ENCODE measurements at regions not wholly inside any gene's neighbourhood (a gene's known extent, or its start where the extent isn't known, plus 50 kb on each side); places are given as distances from the start of the nearest gene placed in this dataset.

GRCh38 chr2:198757069-198757468 is 700.7 kb downstream of the SATB2 start:
- H3K4me3 ChIP-seq (ENCODE audit: low read length), result no peak overlapping the region
- no peak overlapping the region for H3K56ac ChIP-seq (ENCODE audit: low read length)
- H3K4me2 ChIP-seq (ENCODE audit: low read length), result no peak overlapping the region
- H3K4ac ChIP-seq (ENCODE audit: low read depth, low read length), result no peak overlapping the region
- H2BK120ac ChIP-seq (ENCODE audit: low read depth, low read length), result no peak overlapping the region
- H3K4me1 ChIP-seq (ENCODE audit: control insufficient read depth, low read depth, low read length), result no peaks in the 10 kb centered on the region
- H2BK5ac ChIP-seq (ENCODE audit: low read length), result no peak overlapping the region
- no peak overlapping the region for H3K27ac ChIP-seq (ENCODE audit: low read depth, low read length)
- no CpG with 5 or more reads among the region's 3 CpGs for WGBS (ENCODE audit: extremely low coverage, insufficient coverage, low lambda C conversion rate)
- H2AK5ac ChIP-seq (ENCODE audit: low read length), result no peak overlapping the region
- no peak overlapping the region for H4K8ac ChIP-seq (ENCODE audit: low read depth, low read length)
- no peaks in the 10 kb centered on the region for H3K79me1 ChIP-seq (ENCODE audit: low read length)
- H2BK15ac ChIP-seq (replicated peaks; ENCODE audit: low read depth), result no peak overlapping the region
- no peaks in the 10 kb centered on the region for H3K36me3 ChIP-seq (ENCODE audit: control insufficient read depth, insufficient read depth, low read length)
- no peaks in the 10 kb centered on the region for H3K79me2 ChIP-seq (ENCODE audit: control insufficient read depth, insufficient read depth, low read length)
- H3K27me3 ChIP-seq (ENCODE audit: insufficient read depth, low read length, poor library complexity), result no peaks in the 10 kb centered on the region
- no peak overlapping the region for H3K18ac ChIP-seq (ENCODE audit: low read length)
- no peak overlapping the region for H3K23ac ChIP-seq (ENCODE audit: low read length)
- no peak for DNase-seq
- H4K5ac ChIP-seq (ENCODE audit: low read length), result no peak overlapping the region
- no peak overlapping the region for H3K9ac ChIP-seq (ENCODE audit: low read length)

DNA sequence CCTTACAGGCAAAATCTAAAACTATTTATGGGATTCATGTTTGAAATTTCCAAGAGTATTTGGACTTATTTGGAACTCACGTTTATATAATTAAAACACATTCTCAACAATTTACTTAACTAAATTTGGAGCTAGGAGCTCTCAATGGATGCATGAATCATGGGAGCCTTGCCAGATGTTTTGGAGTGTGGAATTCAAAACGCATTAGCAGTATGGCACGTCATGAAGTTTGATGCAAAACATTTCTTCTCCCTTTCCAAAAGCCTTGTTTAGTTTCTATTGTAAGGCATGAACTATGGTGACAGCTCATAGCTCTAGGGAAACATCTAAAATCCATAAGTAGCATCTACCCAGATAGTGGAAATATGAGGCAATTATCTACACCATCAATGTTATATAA is 701.6 kb downstream of the SATB2 start:
- Histone ChIP-seq H3K4me2 (ENCODE audit: low read length) (no peak overlapping the region), H3K79me2 (ENCODE audit: control insufficient read depth, insufficient read depth, low read length) (no peaks in the 10 kb centered on the region), H3K4me3 (ENCODE audit: low read length) (no peak overlapping the region), H4K8ac (ENCODE audit: low read depth, low read length) (no peak overlapping the region), H3K4me1 (ENCODE audit: control insufficient read depth, low read depth, low read length) (no peaks in the 10 kb centered on the region), H3K36me3 (ENCODE audit: control insufficient read depth, insufficient read depth, low read length) (no peaks in the 10 kb centered on the region), H4K5ac (ENCODE audit: low read length) (no peak overlapping the region), H3K79me1 (ENCODE audit: low read length) (no peaks in the 10 kb centered on the region), H3K56ac (ENCODE audit: low read length) (no peak overlapping the region), H3K27ac (ENCODE audit: low read depth, low read length) (no peak overlapping the region), H3K27me3 (ENCODE audit: insufficient read depth, low read length, poor library complexity) (no peaks in the 10 kb centered on the region), H2AK5ac (ENCODE audit: low read length) (no peak overlapping the region), H3K9ac (ENCODE audit: low read length) (no peak overlapping the region), H2BK120ac (ENCODE audit: low read depth, low read length) (no peak overlapping the region), H3K4ac (ENCODE audit: low read depth, low read length) (no peak overlapping the region), H2BK15ac (replicated peaks; ENCODE audit: low read depth) (no peak overlapping the region), H3K18ac (ENCODE audit: low read length) (no peak overlapping the region), H2BK5ac (ENCODE audit: low read length) (no peak overlapping the region), H3K23ac (ENCODE audit: low read length) (no peak overlapping the region)
- WGBS (ENCODE audit: extremely low coverage, insufficient coverage, low lambda C conversion rate), result no CpG with 5 or more reads among the region's 3 CpGs
- no peak for DNase-seq

GRCh38 chr2:198753101-198753500 is 704.6 kb downstream of the SATB2 start:
- H2BK120ac ChIP-seq (ENCODE audit: low read depth, low read length), result no peak overlapping the region
- WGBS (ENCODE audit: extremely low coverage, insufficient coverage, low lambda C conversion rate), result no CpG with 5 or more reads among the region's 3 CpGs
- H3K79me1 ChIP-seq (ENCODE audit: low read length), result no peaks in the 10 kb centered on the region
- H4K5ac ChIP-seq (ENCODE audit: low read length), result no peak overlapping the region
- no peak overlapping the region for H3K4me3 ChIP-seq (ENCODE audit: low read length)
- H3K56ac ChIP-seq (ENCODE audit: low read length), result no peak overlapping the region
- no peak overlapping the region for H2BK15ac ChIP-seq (replicated peaks; ENCODE audit: low read depth)
- no peaks in the 10 kb centered on the region for H3K79me2 ChIP-seq (ENCODE audit: control insufficient read depth, insufficient read depth, low read length)
- no peaks in the 10 kb centered on the region for H3K27me3 ChIP-seq (ENCODE audit: insufficient read depth, low read length, poor library complexity)
- no peak overlapping the region for H3K9ac ChIP-seq (ENCODE audit: low read length)
- H3K18ac ChIP-seq (ENCODE audit: low read length), result no peak overlapping the region
- H4K8ac ChIP-seq (ENCODE audit: low read depth, low read length), result no peak overlapping the region
- no peaks in the 10 kb centered on the region for H3K36me3 ChIP-seq (ENCODE audit: control insufficient read depth, insufficient read depth, low read length)
- H2BK5ac ChIP-seq (ENCODE audit: low read length), result no peak overlapping the region
- no peak overlapping the region for H3K4me2 ChIP-seq (ENCODE audit: low read length)
- no peak overlapping the region for H3K23ac ChIP-seq (ENCODE audit: low read length)
- DNase-seq, result no peak
- H3K4me1 ChIP-seq (ENCODE audit: control insufficient read depth, low read depth, low read length), result no peaks in the 10 kb centered on the region
- no peak overlapping the region for H3K4ac ChIP-seq (ENCODE audit: low read depth, low read length)
- H3K27ac ChIP-seq (ENCODE audit: low read depth, low read length), result no peak overlapping the region
- H2AK5ac ChIP-seq (ENCODE audit: low read length), result no peak overlapping the region

DNA sequence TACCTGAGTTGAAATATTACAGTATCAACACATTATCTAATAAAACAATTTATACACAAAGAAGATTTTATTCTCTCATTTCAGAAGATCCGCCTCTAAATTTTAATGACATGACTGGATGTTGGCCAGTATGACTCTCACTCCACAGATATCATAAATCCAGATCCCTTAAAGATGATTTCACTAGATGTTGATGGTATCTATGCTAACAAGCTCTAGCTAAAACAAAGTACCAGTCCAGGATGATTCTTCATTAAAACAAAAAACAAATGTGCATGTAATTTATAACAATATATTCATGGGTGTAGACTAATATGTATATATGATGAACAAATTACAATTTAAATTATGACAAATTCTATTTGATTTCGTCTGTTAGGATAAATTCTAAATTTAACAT is 708.4 kb downstream of the SATB2 start:
- Histone ChIP-seq H2AK5ac (ENCODE audit: low read length) (no peak overlapping the region), H3K4me3 (ENCODE audit: low read length) (no peak overlapping the region), H3K36me3 (ENCODE audit: control insufficient read depth, insufficient read depth, low read length) (no peaks in the 10 kb centered on the region), H3K27ac (ENCODE audit: low read depth, low read length) (no peak overlapping the region), H3K79me1 (ENCODE audit: low read length) (no peaks in the 10 kb centered on the region), H2BK5ac (ENCODE audit: low read length) (no peak overlapping the region), H2BK15ac (replicated peaks; ENCODE audit: low read depth) (no peak overlapping the region), H2BK120ac (ENCODE audit: low read depth, low read length) (no peak overlapping the region), H3K27me3 (ENCODE audit: insufficient read depth, low read length, poor library complexity) (no peaks in the 10 kb centered on the region), H3K4me1 (ENCODE audit: control insufficient read depth, low read depth, low read length) (no peaks in the 10 kb centered on the region), H3K9ac (ENCODE audit: low read length) (no peak overlapping the region), H3K4ac (ENCODE audit: low read depth, low read length) (no peak overlapping the region), H4K8ac (ENCODE audit: low read depth, low read length) (no peak overlapping the region), H3K4me2 (ENCODE audit: low read length) (no peak overlapping the region), H3K18ac (ENCODE audit: low read length) (no peak overlapping the region), H3K79me2 (ENCODE audit: control insufficient read depth, insufficient read depth, low read length) (no peaks in the 10 kb centered on the region), H3K23ac (ENCODE audit: low read length) (no peak overlapping the region), H3K56ac (ENCODE audit: low read length) (no peak overlapping the region), H4K5ac (ENCODE audit: low read length) (no peak overlapping the region)
- WGBS (ENCODE audit: extremely low coverage, insufficient coverage, low lambda C conversion rate), result no CpG with 5 or more reads among the region's 2 CpGs
- DNase-seq, result no peak

DNA sequence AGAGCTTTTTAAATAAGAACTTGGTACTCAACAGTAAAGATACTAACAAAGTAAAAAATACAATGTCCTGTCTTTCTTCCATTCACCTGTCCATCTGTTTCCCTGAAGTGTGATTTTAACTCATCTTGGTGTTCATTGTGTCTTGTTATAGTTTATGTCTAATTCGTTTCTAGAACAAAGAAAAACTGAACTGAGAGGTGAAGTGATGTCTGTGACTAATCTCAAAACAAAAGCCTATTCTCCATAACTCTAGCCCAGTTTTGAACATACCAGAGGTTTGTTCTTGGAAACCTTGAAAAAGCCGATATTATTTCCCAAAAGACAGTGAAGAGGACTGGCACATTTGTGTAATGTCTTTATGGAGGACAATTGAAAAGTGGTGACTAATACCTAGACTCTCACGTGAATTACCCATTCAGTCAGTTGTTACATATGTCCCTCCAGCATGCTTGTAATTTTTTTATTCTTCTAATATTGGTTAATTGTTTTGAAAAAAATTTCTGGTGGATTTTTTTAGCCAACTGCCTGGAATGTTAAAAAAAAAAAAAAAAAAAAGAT is 725.8 kb downstream of the SATB2 start:
- Histone ChIP-seq H3K9ac (ENCODE audit: low read length) (no peak overlapping the region), H3K23ac (ENCODE audit: low read length) (no peak overlapping the region), H3K27me3 (ENCODE audit: insufficient read depth, low read length, poor library complexity) (no peaks in the 10 kb centered on the region), H3K79me2 (ENCODE audit: control insufficient read depth, insufficient read depth, low read length) (no peaks in the 10 kb centered on the region), H3K4ac (ENCODE audit: low read depth, low read length) (no peak overlapping the region), H3K4me2 (ENCODE audit: low read length) (no peak overlapping the region), H3K4me3 (ENCODE audit: low read length) (no peak overlapping the region), H2BK15ac (replicated peaks; ENCODE audit: low read depth) (no peak overlapping the region), H2BK5ac (ENCODE audit: low read length) (no peak overlapping the region), H3K79me1 (ENCODE audit: low read length) (no peaks in the 10 kb centered on the region), H3K27ac (ENCODE audit: low read depth, low read length) (no peak overlapping the region), H2AK5ac (ENCODE audit: low read length) (no peak overlapping the region), H3K18ac (ENCODE audit: low read length) (no peak overlapping the region), H3K36me3 (ENCODE audit: control insufficient read depth, insufficient read depth, low read length) (no peaks in the 10 kb centered on the region), H4K5ac (ENCODE audit: low read length) (no peak overlapping the region), H2BK120ac (ENCODE audit: low read depth, low read length) (no peak overlapping the region), H4K8ac (ENCODE audit: low read depth, low read length) (no peak overlapping the region), H3K56ac (ENCODE audit: low read length) (no peak overlapping the region), H3K4me1 (ENCODE audit: control insufficient read depth, low read depth, low read length) (no peaks in the 10 kb centered on the region)
- DNase-seq, result no peak
- WGBS (ENCODE audit: extremely low coverage, insufficient coverage, low lambda C conversion rate), result no CpG with 5 or more reads among the region's 3 CpGs

GRCh38 chr2:198720266-198720665 is 737.5 kb downstream of the SATB2 start:
- H3K23ac ChIP-seq (ENCODE audit: low read length), result no peak overlapping the region
- H2BK120ac ChIP-seq (ENCODE audit: low read depth, low read length), result no peak overlapping the region
- H3K27me3 ChIP-seq (ENCODE audit: insufficient read depth, low read length, poor library complexity), result no peaks in the 10 kb centered on the region
- no peaks in the 10 kb centered on the region for H3K79me1 ChIP-seq (ENCODE audit: low read length)
- DNase-seq, result no peak
- no peak overlapping the region for H3K9ac ChIP-seq (ENCODE audit: low read length)
- H3K4me3 ChIP-seq (ENCODE audit: low read length), result no peak overlapping the region
- no peak overlapping the region for H2BK15ac ChIP-seq (replicated peaks; ENCODE audit: low read depth)
- H4K8ac ChIP-seq (ENCODE audit: low read depth, low read length), result no peak overlapping the region
- no peak overlapping the region for H2BK5ac ChIP-seq (ENCODE audit: low read length)
- no peak overlapping the region for H3K56ac ChIP-seq (ENCODE audit: low read length)
- H3K27ac ChIP-seq (ENCODE audit: low read depth, low read length), result no peak overlapping the region
- no peak overlapping the region for H4K5ac ChIP-seq (ENCODE audit: low read length)
- H3K79me2 ChIP-seq (ENCODE audit: control insufficient read depth, insufficient read depth, low read length), result no peaks in the 10 kb centered on the region
- H2AK5ac ChIP-seq (ENCODE audit: low read length), result no peak overlapping the region
- H3K4me2 ChIP-seq (ENCODE audit: low read length), result no peak overlapping the region
- no CpG with 5 or more reads among the region's 3 CpGs for WGBS (ENCODE audit: extremely low coverage, insufficient coverage, low lambda C conversion rate)
- H3K18ac ChIP-seq (ENCODE audit: low read length), result no peak overlapping the region
- no peaks in the 10 kb centered on the region for H3K36me3 ChIP-seq (ENCODE audit: control insufficient read depth, insufficient read depth, low read length)
- H3K4ac ChIP-seq (ENCODE audit: low read depth, low read length), result no peak overlapping the region
- H3K4me1 ChIP-seq (ENCODE audit: control insufficient read depth, low read depth, low read length), result no peaks in the 10 kb centered on the region
